ENCODE measurements at regions not wholly inside any gene's neighbourhood (a gene's known extent, or its start where the extent isn't known, plus 50 kb on each side); places are given as distances from the start of the nearest gene placed in this dataset.

DNA sequence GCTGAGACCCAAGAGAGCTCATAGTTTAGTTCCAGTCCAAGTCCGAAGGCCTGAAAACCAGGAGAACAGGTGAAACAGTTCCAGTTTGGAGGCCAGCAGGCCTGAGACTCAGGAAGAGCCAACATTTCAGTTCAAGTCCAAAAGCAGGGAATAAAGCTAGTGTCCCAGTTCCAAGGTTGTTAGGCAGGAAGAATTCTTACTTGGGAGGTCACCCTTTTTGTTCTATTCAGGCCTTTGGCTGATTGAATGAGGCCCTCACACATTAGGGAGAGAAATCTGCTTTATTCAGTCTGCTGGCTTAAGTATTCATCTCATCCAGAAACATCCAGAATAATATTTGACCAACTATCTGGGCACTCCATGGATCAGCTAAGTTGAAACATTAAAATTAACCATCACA, 294.6 kb downstream of the PCNX1 start:
- DNase-seq (ENCODE audit: low read depth, low spot score): no peak

DNA sequence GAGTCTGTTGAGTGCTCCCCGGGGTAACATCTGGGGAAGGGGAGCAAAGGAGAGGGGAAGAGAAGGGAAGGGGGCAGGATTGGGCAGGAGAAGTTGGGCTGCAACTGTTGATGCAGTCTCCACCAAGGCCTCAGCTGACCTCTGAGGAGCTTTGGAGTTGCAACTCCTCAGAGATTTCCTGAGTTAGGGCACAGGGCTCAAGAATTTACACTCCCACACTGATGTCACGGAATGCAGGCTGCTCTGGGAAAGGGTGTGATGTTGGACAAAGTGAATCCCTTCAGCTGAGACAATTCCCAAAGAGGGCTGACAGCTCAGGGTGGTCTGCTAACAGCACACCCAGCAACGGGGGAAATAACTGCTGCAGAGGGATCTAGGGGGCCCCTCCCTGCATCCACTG, 295.6 kb downstream of the PCNX1 start:
- H3K27ac ChIP-seq: no peak overlapping the region
- DNase-seq (ENCODE audit: low read depth, low spot score): no peak

More for the DNA sequence above, 294.6 kb downstream of the PCNX1 start:
- H3K27ac ChIP-seq: no peak overlapping the region

DNA sequence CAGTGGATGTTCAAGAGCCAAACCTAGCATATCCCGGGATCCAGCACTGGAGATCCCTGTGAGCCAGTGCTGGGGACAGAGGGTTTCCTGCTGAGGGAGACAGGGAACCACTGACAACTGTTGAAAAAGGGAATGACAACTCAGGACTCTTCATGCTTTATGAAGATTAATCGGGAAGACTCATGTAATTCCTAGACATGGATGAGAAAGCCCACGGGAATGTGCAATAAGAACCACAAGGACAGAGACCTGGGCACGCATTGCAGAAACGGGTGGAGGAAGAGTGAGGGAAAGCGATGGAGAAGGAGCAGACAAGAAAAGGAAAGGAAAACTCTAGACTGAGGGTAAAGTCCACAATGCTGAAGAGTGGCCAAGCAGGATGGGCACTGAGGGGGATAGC, 296.0 kb downstream of the PCNX1 start:
- no peak for DNase-seq (ENCODE audit: low read depth, low spot score)
- no peak overlapping the region for H3K27ac ChIP-seq

DNA sequence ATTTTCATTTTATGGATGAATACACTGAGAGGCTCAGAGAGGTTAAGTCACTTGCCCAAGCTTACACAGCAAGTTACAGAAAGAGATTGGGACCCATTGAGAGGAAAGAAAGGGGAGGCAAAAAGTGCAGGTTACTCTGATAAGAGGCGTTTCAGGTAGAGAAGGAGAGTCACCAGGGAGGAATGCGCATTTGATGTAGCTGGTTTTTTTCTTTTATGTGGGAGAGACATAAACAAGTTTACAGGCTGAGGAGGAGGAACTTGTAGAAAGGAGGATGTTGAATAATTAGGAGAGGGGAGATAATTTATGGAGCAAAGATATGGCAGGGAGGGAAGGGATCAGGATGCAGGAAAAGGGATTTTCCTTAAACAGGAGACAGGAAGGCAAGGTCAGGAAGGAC, 297.0 kb downstream of the PCNX1 start:
- no peak overlapping the region for H3K27ac ChIP-seq
- no peak for DNase-seq (ENCODE audit: low read depth, low spot score)

DNA sequence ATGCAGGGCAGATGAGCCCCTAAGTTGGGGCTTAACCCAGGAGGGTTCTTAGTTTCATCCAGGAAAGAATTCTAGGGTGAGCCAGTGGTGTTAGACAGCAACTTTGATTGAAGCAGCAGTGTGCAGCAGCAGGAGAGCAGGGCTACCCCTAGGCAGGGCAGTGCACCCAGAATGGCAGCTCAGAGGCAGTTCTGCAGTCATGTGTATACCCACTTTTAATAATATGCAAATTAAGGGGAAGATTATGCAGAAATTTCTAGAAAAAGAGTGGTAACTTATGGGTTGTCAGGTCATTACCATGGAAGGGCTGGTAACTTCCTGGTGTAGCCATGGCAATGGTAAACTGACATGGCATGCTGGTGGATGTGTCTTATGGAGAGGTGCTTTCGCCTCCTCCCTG, 297.5 kb downstream of the PCNX1 start:
- DNase-seq (ENCODE audit: low read depth, low spot score): no peak
- H3K27ac ChIP-seq: no peak overlapping the region

DNA sequence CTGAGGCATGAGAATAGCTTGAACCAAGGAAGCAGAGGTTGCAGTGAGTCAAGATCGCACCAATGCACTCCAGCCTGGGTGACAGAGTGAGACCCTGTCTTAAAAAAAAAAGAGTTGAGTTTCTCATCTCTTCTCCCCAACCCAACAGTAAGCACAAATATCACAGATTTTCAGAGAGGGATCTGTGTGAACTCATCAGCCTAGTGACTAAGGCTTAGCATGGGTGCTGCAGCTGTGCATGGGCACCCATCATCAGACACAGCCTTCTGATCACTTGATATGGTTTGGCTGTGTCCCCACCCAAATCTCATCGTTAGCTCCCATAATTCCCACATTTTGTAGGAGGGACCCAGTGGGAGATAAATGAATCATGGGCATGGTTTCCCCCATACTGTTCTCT, 298.9 kb downstream of the PCNX1 start:
- no peak overlapping the region for H3K27ac ChIP-seq
- no peak for DNase-seq (ENCODE audit: low read depth, low spot score)

DNA sequence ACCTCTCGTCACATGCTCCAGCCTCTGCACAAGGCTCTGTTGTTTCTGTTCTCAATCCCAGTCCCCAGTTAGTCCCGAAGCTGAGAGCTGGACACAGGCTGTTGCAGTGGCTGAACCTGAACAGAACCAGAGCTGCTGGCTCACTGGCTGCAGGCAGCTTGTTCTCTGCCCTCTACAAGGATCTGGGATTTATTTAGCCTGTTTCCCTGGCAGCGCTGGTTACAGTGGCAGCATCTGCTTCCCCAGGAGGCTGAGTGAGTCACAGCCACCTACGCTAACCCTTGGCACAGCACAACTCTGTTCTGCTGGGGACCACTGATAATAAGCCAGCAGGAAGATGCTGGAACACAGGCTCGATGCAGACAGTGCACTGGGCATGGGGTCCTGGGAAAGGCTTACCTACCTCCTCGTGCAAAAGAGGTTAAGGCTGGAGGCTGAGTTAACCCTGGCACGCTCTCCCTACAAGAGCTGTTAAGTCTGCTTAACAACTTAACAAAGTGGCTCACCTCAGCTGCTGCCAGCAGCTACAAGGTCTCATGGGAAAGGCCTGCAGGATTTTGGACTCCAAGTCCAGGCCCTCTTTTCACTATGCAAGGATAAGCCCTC, 299.6 kb downstream of the PCNX1 start:
- H3K27ac ChIP-seq: no peak overlapping the region
- DNase-seq (ENCODE audit: low read depth, low spot score): no peak

DNA sequence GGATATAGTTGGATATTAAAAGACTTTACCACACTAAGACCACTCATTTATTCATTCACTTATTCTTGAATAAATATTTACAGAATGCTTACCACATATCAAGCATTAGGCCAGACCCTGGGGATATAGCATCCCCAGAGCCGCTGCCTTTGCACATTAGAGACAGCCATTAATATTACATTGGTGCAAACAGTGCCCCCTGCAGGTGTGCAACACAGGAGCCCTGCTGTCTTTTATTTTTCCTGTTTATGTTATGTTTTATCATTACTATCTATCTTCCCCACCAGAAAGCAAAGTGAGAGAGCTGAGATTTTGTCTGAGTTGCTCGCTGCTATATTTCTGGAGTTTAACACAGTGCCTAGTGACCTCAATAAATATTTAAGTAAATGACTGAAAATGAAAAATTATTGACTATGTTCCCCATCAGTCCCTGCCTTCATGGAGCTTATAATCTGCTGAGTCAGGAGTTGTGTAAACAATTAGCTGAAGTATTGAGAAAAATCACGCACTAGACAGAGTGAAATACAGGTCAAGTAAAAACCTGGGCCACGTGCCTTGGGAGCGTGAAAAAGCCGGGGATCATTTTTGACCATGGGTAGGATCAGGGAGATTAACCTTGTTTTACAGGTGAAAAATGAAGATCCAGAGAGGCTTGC, 301.6 kb downstream of the PCNX1 start:
- H3K27ac ChIP-seq: no peak overlapping the region
- no peak for DNase-seq (ENCODE audit: low read depth, low spot score)

DNA sequence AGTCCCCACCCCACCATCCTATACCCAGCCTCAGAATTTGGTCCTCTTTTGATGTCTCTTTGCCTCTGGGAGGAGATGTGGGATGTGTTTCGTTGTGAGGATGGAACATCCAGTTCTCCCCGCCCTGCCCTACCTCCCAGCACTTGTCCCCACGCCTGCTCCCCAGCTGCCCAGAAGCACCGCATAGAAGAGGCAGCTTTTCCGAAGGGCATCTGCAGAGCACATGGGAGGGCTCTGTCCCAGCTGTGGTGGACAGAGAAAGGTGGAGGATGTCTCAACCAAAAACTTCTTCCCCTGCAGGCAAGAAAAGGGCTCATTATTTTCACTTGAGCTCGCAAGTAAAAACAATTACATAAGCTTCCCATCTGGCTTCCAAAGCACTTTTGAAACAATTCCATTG, 302.6 kb downstream of the PCNX1 start:
- DNase-seq (ENCODE audit: low read depth, low spot score): no peak
- no peak overlapping the region for H3K27ac ChIP-seq

DNA sequence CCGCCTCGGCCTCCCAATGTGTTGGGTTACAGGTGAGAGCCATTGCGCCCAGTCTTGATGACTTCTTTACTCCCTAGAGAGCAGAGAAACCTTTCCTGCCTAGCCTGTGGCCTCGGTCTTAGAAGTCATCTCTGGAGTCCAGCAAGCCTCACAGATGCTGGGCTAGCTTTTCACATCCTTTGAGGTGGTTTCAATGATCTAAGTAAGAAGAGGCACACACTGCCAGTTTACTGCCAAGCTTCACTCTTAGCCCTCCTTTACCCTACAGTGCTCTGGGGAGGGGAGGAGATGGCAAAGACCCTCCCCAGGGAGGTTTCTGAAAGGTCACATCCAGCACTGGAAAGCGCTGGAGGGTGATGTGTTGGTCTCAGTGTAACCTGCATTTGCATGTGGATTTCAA, 304.8 kb downstream of the PCNX1 start:
- DNase-seq (ENCODE audit: low read depth, low spot score): no peak
- no peak overlapping the region for H3K27ac ChIP-seq

DNA sequence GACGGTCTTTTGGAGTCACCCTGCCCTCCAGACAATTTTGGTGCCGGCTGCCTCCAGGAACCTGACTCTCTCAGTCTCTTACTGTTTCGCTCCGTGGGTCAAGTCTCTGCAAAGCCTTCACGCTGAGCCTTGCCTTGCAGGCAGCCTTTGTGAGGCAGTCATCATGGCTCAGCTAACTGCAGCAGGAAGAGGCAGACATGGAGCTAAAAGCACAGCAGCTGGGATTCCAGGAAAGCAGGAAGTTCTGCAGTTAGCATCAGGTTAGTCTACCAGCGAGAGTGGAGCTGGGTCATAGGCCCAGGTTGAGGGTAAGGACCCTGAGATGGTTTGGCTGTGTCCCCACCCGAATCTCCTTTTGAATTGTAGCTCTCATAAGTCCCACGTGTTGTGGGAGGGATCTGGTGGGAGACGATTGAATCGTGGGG, 305.4 kb downstream of the PCNX1 start:
- no peak overlapping the region for H3K27ac ChIP-seq
- DNase-seq (ENCODE audit: low read depth, low spot score): no peak

DNA sequence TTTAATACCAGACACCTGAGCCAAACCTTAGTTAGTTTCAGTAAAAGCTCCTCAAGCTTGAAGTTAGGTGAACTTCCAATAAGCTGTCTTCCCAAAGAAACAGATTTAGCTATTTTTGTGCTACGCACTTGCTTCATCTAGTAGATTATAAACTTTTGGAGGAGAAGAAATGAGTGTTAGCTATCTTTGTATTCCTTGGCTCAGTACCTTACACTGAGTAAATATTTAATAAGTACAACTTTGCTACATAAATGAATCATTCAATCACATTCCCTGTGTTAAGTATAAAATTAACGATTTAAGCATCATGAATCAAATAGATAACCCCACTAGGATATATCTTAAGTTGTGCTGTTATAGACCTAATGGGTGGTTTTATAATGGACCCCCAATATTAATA, 307.0 kb downstream of the PCNX1 start:
- H3K27ac ChIP-seq: no peak overlapping the region
- DNase-seq (ENCODE audit: low read depth, low spot score): no peak

DNA sequence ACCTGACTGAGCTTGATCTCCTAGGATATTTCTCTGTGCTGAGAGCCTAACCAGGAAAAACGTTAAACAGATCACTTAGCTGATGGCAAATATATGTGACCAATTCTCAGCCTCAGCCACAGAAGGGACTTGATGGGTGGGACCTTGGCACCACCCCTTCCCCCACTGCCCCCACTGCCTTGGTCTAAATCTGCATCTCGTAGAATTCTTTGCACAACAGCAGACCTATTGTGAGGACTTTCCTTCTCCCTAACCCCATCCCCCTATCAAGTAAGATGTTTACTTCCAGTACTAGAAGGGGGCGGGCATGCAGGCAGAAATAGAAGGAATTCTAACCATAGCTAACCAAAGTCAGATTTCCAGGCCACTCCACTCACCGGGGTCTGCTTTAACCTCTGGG, 313.2 kb downstream of the PCNX1 start:
- no peak for DNase-seq (ENCODE audit: low read depth, low spot score)
- H3K27ac ChIP-seq: no peak overlapping the region

DNA sequence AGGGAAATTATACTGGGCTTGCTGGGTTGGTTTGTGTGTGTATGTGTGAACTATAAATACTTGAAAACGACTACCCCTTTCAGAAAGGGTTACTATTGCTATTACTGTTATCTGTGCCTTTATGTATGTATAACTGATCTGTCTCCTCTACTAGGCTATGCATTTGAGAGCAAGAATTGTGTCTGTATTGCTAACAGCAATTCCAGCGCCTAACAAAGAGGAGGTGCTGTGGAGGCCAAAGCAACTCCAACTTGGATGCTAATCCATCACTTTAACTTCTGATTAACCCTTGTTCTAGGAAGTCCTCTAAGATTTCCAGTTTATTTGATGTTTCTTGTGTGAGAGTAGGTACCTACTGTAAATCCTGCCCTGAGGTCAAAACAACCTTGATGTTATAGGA, 313.9 kb downstream of the PCNX1 start:
- H3K27ac ChIP-seq: no peak overlapping the region
- DNase-seq (ENCODE audit: low read depth, low spot score): no peak

DNA sequence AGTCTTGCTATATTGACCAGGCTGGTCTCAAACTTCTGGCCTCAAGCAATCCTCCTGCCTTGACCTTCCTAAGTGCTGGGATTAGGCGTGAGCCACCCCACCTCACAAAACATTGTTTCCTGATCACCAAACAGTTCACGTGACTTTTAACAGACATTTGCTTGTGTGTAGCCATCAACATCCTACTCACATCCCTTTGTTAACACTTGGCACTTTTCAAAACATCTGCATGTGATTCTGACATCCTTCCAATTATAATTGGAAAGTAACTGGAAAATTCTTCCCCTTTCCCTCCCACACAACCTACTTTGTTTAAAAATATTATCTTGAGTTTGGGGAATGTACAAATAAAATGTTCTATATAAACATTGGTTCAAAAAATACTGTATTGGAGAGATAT, 317.9 kb downstream of the PCNX1 start:
- no peak for DNase-seq (ENCODE audit: low read depth, low spot score)
- H3K27ac ChIP-seq: no peak overlapping the region

DNA sequence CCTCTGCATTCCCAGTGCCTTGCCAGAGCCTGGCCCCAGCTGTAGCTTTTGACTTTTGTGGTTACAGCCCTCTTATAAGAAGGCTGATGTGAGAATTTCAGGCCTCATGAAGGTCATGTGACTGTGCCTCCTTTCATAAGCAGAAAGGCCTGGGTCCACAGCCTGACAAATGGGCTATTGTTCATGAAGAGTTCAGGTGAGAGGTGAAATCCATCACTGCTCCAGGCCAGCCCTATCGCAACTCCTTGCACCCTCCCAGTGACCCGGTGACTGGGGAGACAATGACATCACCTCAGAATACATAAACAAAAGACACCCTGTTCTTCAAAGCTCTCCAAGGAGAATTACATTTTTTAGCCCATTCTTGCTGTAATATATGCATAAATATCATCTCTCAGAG, 321.5 kb downstream of the PCNX1 start:
- no peak for DNase-seq (ENCODE audit: low read depth, low spot score)
- H3K27ac ChIP-seq: no peak overlapping the region

DNA sequence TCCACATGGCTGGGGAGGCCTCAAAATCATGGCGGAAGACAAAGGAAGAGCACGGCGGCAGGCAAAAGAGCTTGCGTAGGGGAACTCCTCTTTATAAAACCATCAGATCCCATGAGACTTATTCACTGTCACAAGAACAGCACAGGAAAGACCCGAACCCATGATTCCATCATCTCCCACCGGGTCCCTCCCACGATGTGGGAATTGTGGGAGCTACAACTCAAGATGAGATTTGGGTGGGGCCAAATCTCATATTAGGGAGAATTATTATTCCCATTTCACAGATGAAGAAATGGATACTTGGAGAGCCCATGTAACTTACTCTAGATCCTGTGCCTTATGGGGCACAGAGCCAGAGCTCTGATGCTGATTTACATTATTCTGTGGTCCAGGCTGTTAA, 322.6 kb downstream of the PCNX1 start:
- H3K27ac ChIP-seq: no peak overlapping the region
- no peak for DNase-seq (ENCODE audit: low read depth, low spot score)

DNA sequence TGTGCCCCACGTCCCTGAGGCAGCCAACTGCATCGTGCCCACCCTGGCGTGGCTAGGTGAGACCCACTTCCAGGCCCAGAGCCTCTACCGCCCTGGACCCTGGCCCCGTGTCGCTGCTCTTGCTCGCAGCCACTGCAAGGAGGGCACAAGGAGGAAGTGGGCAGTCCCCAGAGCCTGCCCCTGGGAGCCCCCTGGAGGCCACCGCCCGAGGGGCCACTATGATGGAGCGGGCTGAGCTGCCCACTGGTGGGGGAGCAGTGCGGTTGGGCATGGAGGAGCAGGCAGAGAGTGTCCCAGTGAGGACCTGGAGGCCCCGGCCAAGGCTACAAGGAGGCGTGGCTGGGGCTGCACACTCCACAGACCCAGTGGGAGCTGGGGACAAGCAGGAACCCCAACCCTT, 323.6 kb downstream of the PCNX1 start:
- H3K27ac ChIP-seq: no peak overlapping the region
- DNase-seq (ENCODE audit: low read depth, low spot score): no peak

DNA sequence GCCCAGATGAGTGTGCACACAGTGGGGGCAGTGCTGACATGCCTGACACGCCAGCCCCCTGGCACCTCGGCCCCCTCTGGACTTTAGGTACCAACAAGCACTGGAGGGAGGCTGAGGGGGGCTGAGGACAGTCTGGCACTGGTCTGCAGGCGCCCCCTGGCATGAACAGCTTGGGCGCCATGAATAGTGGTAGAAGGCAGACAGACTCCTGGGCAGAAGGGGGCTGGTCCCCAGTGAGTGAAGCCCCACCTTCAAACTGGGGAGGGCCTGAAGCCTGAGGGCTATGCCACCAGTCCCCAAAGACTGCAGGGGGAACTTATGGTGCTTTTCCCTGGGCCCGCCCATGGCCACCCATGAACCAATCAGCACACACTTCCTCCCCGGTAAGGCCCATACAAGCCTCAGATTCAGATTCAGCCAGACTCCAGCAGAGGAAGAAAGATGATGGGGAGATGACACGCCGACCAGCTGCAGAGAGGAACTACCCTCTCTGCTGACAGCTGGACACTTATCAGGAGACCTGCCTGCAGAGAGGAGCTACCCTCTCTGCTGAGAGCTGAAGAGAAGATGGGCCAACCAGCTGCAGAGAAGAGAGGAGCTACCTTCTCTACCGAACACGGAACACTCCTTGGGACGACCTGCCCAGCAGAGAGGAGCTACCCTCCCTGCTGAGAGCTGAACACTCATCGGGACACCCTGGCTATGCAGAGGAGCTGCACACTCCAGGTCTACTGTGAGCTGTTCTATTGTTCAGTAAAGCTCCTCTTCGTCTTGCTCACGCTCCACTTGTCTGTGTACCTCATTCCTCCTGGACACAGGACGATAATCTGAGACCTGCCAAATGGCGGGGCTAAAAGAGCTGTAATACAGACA, 324.5 kb downstream of the PCNX1 start:
- DNase-seq (ENCODE audit: low read depth, low spot score): no peak
- H3K27ac ChIP-seq: no peak overlapping the region

DNA sequence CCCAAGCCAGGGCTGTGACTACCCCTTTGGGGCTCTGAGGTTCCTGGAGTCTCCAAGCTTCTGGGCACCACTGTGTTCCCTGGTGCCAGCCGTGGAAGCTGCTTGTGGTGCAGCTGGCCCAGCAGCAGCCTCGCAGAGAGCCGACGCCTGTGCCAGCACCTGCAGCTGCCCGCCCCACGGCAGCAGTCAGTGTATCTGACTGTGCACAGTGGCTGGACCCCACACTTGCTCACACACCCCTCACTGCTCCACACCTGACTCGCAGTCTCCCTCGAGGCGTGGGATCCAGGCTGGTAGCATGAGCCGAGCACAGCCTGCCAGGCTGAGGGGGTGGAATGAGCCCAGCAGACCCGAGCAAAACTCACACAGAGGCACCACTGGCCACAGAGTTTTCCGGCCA, 325.2 kb downstream of the PCNX1 start:
- no peak for DNase-seq (ENCODE audit: low read depth, low spot score)
- no peak overlapping the region for H3K27ac ChIP-seq

DNA sequence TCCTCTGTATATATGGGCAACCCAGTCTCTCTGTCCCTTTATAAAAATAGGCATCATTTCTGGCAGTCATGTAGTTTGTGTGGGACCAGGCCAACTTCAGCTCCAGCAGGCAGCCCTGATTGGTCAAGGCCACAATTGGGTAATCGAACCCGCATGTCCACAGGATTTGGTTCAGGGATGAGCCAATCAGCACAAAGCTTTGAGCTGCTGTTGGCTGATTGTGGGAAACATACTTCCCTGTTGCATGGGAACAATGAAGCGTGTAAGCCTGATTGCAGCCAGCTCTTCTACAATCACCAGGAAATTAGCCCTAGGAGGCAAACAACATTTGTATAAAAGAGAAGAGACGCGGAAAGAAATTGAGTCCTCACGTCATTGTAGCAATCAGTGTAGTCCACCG, 328.6 kb downstream of the PCNX1 start:
- H3K27ac ChIP-seq: no peak overlapping the region
- DNase-seq (ENCODE audit: low read depth, low spot score): no peak

DNA sequence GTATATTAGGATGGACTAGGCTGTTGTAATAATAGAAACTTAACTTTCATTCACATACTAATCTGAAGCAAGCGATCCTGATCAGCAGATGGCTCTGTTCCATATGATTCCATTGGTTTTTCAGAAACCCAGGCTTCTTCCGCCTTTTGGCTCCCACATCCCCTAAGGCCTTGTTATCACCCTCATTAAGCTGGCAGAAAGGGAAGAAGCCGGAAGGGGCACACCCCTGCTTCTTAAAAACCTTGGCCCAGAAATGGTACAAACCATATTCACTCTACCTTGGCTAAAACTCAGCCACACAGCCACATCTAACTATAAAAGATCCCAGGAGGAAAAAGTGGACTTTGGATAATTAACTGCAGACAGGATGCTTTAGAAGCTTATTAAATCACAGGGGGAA, 329.2 kb downstream of the PCNX1 start:
- no peak for DNase-seq (ENCODE audit: low read depth, low spot score)
- H3K27ac ChIP-seq: no peak overlapping the region

Data from epithelial cell of prostate (primary cell).